ENCODE measurements at regions not wholly inside any gene's neighbourhood (a gene's known extent, or its start where the extent isn't known, plus 50 kb on each side); places are given as distances from the start of the nearest gene placed in this dataset.
A peak's percentile ranks its signal among the peaks of the same experiment; 100 is the strongest.

DNA sequence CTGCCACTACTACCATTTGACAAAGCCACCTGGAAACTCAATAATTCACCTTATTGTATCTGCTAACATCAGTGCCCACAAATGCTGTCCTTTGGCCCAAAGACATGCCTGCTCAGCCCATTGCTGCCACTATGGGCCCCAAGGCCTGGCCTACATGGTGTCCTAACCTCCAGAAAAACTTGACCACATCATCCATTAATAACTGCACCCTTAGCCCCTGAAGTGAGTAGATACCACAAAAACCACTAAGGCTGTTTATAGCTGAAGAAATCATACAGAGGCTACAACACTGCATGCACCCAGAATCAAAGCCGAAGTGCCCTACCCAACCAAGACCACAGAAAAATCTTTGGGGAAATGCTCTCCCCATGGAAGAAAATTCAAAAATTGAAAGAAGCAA is 932.8 kb upstream of the SLITRK6 start:
- H3K4me3 Mint-ChIP-seq: no peak overlapping the region
- no peaks in the 10 kb centered on the region for H3K36me3 Mint-ChIP-seq
- H3K27me3 Mint-ChIP-seq: peaks cover 2% of the 10 kb centered on the region
- no peaks in the 10 kb centered on the region for H3K9me3 Mint-ChIP-seq
- no peaks in the 10 kb centered on the region for H3K4me1 Mint-ChIP-seq (ENCODE audit: unreplicated experiment)
- no peak for DNase-seq (ENCODE audit: extremely low spot score, unreplicated experiment)
- H3K27ac Mint-ChIP-seq: no peak overlapping the region
- TF ChIP-seq, protein P1, sequence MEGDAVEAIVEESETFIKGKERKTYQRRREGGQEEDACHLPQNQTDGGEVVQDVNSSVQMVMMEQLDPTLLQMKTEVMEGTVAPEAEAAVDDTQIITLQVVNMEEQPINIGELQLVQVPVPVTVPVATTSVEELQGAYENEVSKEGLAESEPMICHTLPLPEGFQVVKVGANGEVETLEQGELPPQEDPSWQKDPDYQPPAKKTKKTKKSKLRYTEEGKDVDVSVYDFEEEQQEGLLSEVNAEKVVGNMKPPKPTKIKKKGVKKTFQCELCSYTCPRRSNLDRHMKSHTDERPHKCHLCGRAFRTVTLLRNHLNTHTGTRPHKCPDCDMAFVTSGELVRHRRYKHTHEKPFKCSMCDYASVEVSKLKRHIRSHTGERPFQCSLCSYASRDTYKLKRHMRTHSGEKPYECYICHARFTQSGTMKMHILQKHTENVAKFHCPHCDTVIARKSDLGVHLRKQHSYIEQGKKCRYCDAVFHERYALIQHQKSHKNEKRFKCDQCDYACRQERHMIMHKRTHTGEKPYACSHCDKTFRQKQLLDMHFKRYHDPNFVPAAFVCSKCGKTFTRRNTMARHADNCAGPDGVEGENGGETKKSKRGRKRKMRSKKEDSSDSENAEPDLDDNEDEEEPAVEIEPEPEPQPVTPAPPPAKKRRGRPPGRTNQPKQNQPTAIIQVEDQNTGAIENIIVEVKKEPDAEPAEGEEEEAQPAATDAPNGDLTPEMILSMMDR (conservative IDR thresholded peaks at IDR 0.05): no peak

DNA sequence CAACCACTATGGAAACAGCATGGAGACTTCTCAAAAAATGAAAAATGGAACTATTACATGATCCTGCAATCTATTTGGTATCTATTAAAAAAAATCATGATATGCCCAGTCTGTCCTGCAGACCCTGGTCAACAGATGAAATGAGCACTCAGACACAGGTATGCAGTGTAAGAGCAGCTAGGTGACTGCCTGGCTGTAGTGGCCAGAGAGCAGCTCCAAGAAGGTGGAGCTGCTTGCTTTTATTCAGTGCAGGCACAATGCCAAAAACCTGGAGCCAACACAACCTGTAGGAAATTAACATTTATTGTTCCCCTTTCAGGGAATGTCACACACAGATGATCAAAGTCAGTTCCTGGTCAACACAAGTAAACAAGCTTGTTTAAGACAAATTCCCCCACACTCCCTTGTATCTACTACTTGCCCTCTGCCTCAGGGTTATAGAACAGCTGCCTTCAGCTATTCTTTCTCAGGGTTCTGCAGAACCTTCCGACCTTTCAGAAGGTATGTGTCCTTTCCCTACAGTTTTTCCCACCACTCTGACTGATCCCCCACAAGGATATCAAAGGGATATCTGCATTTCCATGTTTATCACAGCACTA is 933.7 kb upstream of the SLITRK5 start:
- Mint-ChIP-seq H3K27me3 (no peaks in the 10 kb centered on the region), H3K9me3 (no peaks in the 10 kb centered on the region), H3K4me1 (ENCODE audit: unreplicated experiment) (no peaks in the 10 kb centered on the region), H3K4me3 (no peak overlapping the region), H3K36me3 (no peaks in the 10 kb centered on the region), H3K27ac (no peak overlapping the region)
- TF ChIP-seq, protein P1 (conservative IDR thresholded peaks at IDR 0.05): no peak
- no peak for DNase-seq (ENCODE audit: extremely low spot score, unreplicated experiment)

DNA sequence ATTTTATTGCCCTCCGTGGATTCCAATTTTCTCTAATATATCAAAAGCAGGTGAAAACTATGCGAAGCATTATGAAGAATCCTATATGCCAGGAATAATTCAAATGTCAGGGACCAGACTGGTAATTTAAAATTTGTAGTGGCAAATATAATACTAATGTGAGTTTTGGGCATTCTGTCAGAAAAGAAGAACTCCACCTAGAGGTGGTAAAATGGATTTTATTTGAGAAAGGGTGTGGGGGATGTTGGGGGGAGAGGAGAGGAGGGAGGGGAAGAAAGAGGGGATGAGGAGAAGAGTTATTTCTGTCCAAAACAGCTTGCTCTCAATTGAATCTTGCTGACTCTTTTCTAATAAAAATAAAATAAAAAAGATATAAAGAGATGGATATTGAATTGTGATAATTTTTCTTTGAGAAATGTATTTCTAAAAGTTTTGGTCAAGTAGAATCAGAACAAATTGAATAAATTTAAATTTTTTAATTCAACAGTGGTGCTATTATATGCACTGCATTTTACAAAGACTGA is 929.3 kb upstream of the SLITRK5 start:
- TF ChIP-seq, protein P1 (conservative IDR thresholded peaks at IDR 0.05): peak; percentile 34
- Mint-ChIP-seq H3K27ac (no peak overlapping the region), H3K4me3 (no peak overlapping the region), H3K4me1 (ENCODE audit: unreplicated experiment) (no peaks in the 10 kb centered on the region), H3K27me3 (no peaks in the 10 kb centered on the region), H3K36me3 (no peaks in the 10 kb centered on the region), H3K9me3 (no peaks in the 10 kb centered on the region)
- no peak for DNase-seq (ENCODE audit: extremely low spot score, unreplicated experiment)

DNA sequence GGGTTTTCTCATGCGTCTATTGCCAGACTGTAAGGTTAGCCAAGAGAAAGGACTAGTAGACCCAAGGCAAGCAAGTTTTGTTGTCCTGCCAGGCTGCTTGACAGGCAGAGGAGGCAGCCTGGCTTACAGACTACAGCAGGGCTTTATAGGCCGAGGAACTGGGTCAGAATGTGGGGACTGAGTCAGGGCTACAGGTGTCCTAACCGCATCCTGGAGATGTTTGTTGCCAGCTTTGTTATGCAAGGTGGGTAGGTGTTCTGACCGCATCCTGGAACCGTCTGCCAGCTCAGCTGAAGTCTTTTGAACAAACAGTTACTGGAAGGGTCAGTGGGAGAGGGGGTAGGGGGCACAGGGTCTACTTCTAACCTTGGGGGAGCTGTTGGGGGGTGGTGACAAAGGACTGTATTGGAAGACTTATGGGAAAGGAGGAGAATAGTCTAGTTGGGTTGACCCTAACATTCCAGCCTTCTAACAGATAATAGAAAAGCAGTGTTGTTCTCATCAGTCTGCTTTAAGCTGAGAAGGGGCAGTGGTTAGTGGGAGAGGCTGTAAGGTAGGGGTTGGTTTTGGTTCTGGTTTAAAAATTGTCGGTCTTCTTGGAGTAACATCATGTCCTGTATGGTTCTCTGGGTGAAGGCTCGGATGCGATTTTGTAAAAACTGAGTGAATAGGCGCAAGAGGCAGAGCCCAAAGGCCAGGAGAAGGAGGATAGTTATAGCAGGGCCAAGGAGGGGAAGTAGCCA is 913.8 kb upstream of the SLITRK5 start:
- DNase-seq (ENCODE audit: extremely low spot score, unreplicated experiment): no peak
- Mint-ChIP-seq H3K27ac (no peak overlapping the region), H3K4me3 (no peak overlapping the region), H3K4me1 (ENCODE audit: unreplicated experiment) (no peaks in the 10 kb centered on the region), H3K36me3 (no peaks in the 10 kb centered on the region), H3K9me3 (peaks cover 15% of the 10 kb centered on the region), H3K27me3 (peaks cover 6% of the 10 kb centered on the region)
- TF ChIP-seq, protein P1 (conservative IDR thresholded peaks at IDR 0.05): no peak

DNA sequence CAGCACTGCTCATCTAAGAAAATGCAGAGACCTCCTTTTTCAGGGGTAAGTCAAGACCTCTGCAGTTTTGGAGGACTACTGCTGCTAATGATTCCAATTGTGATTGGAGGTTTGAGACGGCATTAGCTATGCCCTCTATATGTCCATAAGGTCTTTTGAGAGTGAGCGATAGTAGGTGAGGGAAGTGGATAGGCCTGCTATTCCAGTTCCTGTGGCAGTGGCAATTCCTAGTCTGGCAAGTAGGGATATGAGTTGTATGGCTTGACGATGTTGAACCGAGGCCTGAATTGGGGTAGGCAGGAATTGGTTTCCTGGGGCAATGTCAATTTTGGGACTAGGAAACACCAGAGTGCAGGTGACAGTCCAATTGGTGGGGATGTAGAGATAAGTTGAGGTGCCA is 913.1 kb upstream of the SLITRK5 start:
- Mint-ChIP-seq H3K9me3 (peaks cover 22% of the 10 kb centered on the region), H3K27me3 (peaks cover 6% of the 10 kb centered on the region), H3K36me3 (no peaks in the 10 kb centered on the region), H3K4me3 (no peak overlapping the region), H3K27ac (no peak overlapping the region), H3K4me1 (ENCODE audit: unreplicated experiment) (no peaks in the 10 kb centered on the region)
- TF ChIP-seq, protein P1 (conservative IDR thresholded peaks at IDR 0.05): no peak
- no peak for DNase-seq (ENCODE audit: extremely low spot score, unreplicated experiment)

Data from type B pancreatic cell (in vitro differentiated cells).